Effector CD8-positive, alpha-beta T cell (primary cell): ENCODE measurements at regions not wholly inside any gene's neighbourhood (a gene's known extent, or its start where the extent isn't known, plus 50 kb on each side); places are given as distances from the start of the nearest gene placed in this dataset.

Experiments used
- DNase-seq: peaks from one replicate; lab custom pipeline; 2025; lab: John Stamatoyannopoulos, UW

DNA sequence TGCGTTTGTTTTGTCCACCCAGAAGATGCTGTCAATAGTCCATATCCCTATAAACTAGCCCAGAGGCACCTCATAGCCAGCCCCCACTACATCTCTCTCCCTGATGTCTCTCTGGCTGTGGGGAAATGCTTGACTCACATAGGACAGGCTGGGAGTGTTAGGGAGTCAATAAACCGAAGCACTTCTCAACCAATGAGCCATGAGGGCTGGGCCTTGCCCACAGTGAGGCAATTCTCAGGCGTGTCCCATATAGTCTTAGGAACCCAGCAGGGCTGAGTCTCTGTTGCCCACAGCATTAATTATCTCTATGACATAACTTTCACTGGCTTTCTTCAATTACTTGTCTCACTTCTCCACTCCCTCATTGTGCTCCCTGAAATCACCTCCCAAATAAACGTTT is 387.3 kb upstream of the CDH11 start:
- DNase-seq = no peak

DNA sequence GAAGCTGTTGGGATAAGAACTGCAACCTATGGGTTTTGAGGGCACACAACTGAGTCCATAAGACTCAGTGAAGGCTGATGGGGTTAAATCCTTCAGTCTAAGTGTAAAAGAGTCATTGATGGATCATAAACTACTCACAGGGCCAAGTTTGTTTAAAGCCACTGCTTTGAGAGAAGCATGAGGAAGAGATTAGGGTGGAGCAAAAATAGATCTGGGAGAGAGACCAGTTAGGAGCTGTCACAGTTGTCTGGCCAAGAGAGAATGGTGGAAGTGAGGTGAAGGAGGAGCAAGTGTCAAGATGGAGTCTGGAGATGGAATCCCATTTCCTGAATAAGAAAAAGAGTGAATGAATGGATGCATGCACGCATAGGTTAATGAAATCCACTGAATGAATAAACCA is 379.1 kb upstream of the CDH11 start:
- no peak for DNase-seq

DNA sequence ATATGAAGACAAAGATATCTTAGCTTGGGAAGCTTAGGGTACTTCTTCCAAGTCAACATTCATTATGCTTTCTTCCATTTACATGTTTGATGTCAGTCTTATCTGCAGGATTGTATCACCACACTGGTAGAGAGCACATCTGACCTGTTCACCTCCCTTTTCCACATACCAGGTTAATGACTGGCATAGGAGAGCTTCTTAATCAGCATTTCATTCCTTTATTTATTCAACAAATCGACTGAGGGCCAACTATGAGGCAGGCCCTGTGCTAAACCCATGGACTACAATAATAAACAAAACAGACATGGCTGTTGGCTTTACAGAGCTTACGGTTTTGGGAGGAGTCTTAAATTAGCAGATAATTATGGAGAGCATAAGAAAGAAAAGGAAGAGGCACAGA is 378.1 kb upstream of the CDH11 start:
- DNase-seq = no peak

DNA sequence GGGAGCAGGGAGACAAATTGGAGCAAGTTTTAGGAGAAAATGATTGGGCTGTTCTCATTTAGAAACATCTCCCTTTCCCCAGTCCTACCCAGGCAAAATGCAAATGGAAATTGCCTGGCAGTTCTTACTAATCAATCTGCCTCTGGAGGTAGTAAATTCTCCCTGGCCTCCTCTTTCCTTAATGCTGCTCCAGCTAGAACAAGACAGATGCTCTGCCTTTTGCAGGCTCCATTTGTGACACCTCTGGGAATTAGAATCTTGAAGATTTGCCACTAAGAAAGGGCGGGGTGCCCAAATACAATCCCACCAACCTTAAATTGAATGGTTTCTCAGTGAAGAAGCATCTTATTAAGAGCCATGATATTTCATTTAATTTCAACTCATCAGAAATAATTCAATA is 377.7 kb upstream of the CDH11 start:
- DNase-seq = no peak

DNA sequence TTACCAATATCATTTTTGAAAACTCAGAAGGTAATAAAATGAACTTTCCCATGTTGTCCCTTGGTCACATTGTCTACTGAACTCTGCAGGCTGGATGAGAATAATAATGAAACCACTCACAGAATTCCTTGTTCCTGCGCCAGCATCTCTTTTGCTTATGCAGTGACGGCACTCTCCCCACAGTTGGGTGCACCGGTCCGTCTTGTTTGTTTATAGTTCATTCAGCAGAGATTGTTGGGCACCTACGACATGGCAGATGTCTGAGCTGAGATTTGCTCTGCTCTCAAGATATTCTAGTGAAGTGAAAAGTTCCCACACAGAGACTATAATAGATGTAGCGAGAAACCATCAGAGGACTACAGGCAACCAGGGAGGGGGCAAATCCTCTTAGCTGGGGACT is 375.7 kb upstream of the CDH11 start:
- DNase-seq = no peak

DNA sequence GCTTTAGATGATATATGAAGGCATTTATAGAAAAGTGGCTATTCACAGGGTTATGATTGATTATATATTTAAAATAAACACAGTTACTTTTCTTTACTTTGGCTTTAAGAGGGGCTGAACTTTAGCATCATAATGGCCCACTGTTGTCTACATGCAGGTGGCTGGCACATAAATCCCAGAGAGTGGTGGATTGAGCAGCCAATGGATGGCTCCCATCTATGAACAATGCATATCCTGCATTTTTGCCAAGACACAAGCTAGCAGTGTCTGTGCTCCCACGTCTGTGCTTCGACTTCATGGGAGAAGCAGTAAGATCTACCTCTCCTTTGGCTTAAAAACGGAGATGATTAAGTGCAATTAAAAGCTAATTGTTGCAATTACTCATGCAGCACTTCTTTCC is 373.2 kb upstream of the CDH11 start:
- DNase-seq = no peak

DNA sequence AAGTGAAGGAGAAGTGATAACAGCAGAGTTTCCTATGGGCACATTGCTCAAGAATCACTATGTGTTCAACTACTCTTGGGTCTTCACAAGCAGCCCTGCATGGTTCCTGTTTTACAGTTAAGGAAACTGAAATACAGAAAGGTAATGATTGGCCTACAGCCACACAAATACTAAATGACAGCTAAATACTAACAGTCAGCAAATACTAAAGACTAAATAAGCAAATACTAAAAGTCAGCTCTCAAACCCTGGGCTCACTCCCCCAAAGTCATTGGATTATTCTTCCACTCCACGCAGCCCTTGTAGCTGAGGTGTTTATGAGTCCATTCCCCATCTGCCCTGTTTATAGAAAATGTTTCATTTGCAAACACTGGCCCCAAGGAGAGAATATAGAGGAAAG is 372.7 kb upstream of the CDH11 start:
- DNase-seq = no peak

DNA sequence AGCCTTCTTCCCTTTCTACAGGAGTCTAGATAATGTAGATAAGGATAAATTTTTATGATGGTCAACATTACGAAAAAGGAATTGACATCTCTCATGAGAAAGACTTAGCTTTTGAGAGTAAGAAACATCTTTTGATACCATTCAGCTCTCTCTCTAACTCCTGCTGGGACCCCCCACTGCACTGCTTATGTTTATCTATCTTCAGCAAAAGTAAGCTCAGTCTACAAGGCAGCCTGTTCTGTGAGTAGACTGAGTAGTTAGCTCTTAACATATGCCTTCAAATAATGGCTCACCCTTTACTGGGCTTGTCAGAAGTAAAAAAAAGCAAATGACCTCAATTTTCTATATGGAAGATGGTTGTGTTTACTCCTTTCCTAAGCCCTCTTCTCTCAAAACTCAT is 372.2 kb upstream of the CDH11 start:
- DNase-seq = no peak

DNA sequence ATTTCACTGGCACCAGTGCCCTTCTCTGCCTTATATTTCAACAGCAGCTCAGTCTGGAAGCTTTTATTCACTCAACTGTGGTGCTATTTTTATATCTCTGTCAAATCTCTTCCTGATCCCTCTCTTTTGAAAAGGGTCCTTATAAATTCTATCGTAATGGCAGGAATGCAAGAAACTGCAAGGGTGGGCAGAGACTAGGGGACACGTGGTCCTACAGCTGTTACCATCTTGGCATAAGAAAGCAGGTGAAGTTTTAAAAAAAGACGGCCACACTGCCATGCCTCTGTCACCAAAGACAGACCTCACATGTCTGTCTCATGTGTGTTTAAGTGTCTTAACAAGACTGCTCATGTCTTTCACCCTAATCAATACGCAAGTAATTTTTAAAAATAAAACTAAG is 368.4 kb upstream of the CDH11 start:
- DNase-seq = no peak

DNA sequence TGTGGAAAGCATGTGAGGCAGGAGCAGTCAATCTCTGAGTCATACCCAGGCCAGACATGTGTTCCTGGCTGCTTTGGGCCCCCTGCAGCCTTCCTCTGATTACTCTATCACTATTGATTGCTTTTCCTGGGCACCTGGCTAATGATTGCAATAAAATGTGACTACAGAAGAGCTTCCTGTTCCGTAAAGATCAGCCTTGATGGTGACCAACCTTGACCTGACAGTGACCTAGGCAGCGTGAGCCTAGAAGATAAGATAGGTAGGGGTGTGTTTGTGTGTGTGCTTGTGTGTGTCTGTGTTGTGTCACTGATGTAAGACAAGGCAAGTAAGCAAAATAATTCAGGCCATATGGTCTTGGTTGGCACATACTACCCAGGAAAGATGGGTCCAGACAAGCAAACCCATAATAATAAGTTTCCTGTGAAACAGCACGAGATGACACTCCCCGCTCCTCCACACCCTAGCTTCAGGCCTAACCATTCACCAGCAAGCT is 367.7 kb upstream of the CDH11 start:
- no peak for DNase-seq

DNA sequence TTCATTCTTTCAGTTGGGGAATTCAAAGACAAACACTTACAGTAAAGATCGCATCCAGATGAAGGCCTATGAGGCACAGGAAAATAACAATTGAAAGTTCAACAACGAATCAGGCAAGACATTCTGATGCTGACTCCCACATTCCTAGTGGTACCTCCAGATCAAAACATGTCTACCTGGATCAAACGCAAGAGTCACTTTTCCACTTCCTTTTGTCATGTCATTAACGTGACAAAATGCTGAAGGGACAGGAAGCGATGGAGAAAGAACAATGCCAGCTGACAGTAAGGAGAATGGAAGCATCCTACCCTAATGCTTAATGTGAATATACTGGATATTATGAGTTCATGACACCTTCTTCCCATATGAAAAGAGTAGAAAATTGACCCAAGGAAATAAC is 365.4 kb upstream of the CDH11 start:
- no peak for DNase-seq

DNA sequence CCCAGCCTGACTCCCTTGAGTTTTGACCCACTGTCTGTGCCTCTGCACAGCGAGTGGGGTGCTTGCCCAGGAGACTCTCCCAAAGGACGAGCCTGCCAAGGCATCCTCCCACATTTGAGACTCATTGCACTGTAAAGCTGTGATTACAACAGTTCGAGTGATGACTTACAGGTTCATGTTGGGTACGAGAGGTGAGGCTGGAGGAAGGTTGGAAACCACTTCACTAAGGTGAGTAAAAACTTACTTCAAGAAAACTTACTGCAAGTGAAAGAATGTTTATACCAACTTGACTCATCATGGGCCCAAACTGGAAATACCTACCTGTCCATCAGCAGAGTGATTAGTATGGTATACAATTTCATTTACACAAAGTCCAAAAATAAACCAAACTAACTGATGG is 360.1 kb upstream of the CDH11 start:
- no peak for DNase-seq

DNA sequence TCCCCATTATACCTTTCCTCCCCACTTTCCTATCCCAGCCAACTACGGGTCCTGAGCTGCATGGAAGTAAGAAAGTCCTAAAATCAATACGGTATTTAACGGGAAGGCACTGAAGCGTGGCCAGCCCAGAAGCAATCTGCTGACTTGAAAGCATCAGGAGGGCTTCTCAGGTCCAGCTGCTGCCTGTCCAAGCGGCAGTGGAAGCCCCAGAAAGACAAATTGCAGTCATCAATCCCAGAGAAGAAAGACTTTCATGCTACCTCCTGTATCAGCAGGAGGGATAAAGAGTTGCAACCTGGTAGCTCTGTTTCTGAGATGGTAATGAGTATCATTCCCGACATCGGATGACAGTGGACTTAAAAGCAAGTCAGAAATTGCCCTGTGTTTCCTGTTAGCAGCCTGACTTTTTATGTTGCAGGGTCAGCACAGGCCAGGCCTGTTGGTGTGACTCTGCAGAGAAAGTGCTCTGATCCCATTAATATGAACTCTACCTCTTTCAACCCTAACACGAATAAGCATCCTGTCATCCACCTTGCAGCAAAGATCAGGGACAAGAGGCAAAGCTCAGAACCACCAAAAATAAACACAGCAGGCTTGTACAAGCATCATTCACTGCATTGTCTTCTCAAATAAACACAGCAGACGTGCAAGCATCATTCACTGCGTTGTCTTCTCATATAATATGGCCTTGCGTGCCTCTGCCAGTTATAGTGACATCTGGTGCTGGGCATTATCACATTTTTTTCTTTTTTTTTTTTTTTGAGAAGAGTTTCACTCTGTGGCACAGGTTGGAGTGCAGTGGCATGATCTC is 358.6 kb upstream of the CDH11 start:
- no peak for DNase-seq

DNA sequence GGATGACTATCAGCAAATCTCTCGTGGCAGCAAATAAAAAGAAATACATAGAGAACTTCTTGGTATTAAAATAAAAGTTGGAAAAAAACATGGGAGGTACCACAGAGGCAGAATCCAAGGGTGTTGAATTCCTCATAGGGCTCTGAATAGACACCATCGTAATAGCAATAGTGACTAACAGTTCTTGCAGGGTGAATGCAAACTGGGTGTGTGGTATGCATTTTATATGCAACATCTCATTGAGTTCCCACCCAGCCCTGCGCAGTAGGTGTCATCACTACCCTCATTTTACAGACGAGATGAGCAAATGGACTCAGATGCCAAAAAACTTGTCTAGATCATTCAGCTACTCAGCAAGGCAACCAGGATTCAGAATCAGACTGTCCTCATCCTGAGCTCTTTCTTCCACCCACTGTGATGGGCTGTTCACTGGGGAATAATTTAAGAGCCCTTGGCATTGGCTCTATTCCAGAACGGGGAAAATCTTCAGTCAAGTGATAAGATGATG is 354.6 kb upstream of the CDH11 start:
- no peak for DNase-seq

DNA sequence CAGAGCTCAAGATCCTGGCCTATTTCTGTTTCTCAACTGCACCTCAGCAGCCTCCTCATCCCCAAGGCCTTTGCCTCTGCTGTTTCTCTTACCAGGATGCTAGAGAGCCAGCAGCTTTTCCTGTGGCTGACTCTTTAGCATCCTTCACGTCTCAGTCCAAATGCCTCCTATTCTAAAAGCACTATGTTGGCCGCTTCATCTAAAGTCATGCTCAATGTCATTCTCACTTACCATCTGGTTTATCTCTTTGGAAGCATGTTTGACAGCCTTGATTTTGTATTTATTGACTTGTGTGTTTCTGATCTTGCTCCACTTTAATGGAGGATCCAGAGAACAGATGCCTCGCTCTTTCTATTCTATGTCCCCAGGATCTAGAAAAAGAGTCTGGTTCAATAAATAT is 351.8 kb upstream of the CDH11 start:
- DNase-seq = no peak

DNA sequence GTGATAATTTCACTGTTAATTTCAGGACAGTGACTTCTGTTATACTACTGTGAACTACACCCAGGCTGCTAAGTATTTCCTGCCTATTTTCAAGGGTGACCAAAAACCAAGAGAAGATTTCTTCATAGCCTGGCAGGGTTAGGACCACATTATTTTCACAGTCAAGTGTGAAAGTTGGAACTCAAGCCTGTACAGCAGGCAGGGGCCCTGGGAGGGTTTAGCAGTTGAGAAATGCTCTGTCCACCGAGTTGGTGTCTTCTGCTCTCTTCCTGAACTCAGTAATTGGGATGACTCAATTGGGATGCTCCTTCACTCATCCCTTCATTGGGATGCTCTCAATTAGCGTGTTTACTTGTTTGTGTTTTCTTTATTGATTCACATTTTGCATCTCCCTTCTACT is 347.3 kb upstream of the CDH11 start:
- DNase-seq = no peak

DNA sequence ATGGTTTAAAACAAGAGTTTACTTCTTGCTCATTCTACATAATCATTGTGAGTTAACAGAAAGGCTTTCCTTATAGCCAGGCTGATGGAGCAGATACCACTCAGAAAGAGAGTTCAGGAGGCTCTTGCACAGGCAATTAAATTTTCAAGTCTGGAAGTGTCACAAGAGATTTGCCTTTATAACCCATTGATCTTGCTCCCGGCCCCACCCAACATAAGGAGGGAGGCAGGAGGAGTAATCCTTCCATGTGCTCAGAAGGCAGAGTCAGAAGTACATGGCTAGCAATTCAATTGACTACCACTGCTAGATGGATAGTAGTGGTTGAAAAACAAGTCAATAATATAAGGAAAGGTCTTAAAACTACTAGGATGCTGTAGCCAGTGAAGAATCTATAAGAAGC is 346.3 kb upstream of the CDH11 start:
- DNase-seq = no peak

DNA sequence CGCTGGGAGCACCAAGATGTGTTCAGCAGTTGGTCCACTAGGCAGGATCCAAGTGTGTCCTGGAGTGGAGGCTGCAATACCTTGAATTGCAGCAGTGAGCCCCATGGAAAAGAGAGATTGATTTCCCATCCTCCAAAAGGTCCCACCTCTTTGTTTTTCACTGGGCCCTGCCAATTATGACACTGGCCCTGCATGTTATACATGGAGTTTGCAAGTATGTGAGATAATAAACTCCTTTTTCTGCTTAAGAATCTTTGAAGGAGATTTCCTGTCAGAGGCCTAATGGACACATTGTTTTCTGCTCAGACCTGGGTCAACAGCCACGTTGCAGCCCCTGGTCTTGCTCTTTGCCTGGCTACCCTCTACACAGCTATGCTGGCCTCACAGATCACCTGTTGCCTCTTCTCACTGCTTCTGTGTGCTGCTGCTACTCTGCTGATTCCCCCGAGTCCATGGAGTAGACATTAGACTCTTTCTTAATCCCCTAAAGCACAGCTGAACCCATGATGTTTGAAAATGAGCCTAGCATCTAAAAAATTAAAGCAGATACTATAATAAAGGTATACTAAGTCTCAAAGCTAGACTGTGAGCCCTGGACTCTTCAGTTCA is 341.9 kb upstream of the CDH11 start:
- no peak for DNase-seq

DNA sequence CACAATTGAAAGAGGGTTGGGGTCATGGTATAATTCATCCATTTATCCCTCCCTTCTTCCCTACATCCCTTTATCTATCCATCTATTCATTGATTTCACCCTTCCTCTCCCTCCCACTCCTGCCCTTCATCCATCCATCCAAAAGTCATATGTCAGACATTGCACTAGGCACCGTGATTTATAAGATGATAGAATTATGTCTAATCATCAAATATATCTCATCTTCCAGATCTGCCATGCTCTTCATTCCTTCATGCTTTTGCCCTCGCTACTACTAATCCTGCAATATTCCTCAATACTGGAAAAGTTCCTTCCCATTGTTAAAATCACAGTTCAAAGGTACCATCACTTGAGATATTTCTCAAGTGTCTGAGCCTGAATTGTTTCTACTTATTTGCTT is 335.2 kb upstream of the CDH11 start:
- no peak for DNase-seq

DNA sequence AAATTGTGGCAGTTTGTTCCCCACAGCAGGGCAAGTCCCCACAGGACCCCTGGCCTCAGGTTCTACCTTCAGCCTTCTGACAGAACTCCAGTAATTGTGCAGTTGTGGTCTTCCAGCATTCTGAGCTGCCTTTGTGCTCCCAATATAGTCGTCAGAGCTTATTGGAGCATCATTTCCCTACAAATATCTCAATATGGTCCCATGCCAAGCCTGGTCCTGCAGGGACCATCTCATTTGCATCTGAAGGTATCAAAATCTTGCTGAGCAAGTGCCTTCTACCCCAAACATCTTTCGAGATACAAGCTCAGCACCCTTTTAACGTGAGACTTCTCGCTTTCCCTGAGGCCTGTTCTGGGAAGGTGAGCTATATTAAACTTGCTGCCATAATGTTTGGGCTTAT is 333.9 kb upstream of the CDH11 start:
- no peak for DNase-seq

DNA sequence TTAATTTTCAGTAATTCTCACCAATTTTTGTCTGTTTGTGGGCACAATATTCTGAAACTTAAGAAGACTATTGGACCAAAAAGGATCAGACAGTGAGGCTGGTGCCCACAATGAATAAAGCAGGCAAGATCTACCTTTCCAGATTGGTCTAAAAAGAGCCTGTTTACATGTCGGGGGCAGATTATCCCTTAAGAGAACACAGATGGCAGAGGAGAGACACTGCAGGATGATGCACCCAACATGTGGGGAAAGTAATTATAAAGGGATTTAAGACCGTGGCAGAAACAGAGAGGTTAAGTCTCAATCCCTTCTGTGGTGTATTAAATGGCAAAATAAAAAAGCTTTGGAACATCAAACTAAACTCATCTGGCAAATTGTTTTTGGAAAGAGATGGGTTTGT is 331.8 kb upstream of the CDH11 start:
- DNase-seq = no peak

DNA sequence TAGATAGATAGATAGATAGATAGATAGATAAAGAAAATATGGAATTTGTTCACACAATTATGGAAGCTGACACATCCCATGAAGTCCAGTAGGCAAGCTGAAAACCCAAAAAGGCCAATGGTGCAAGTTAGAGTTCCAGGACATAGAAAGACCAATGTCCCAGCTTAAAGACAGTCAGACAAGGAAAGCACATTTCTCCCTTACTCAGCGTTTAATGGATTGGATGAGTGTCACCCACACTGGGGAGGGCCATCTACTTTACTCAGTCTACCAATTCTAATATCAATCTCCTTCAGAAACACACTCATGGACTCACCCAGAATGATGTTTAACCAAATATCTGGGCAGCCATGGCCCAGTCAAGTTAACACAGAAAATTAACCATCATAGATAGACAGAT is 327.7 kb upstream of the CDH11 start:
- no peak for DNase-seq

DNA sequence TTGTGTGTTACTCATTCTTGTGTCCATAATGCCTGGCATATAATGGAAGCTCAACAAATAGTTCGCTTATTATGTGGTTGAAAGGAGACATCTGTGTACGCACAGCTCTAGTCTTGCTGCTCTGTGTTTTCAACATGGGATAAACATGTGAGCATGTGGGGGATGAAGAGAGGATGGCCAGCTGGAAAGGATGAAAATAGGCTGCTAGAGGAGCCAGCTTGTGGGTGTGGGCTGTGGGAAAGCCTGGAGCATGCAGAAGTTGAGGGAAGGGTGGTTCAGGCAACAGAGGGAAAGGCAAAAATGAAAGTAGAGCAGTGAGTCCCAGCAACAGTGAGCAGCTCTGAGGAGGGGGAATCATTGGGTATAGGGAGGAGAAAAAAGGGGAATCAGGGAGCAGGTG is 324.6 kb upstream of the CDH11 start:
- no peak for DNase-seq
